Stimulated activated CD8-positive, alpha-beta memory T cell treated with anti-CD3 and anti-CD28 coated beads, Interleukin-4, amount 100 ng/mL, for 4 hours (primary cell): ENCODE measurements at regions not wholly inside any gene's neighbourhood (a gene's known extent, or its start where the extent isn't known, plus 50 kb on each side); places are given as distances from the start of the nearest gene placed in this dataset.
"Not testable (repeated sequence)": the region's sequence is repeated elsewhere in the genome, so short reads cannot be mapped to it uniquely, and the experiment has no call there.

Experiments
- DNase-seq, 2 donors: peaks; one replicate each; pipeline ENCODE4 v3.0.0-alpha.2; 2020; ENCODE audit warnings: low read depth in 2 of 2, low spot score in 1 of 2

DNA sequence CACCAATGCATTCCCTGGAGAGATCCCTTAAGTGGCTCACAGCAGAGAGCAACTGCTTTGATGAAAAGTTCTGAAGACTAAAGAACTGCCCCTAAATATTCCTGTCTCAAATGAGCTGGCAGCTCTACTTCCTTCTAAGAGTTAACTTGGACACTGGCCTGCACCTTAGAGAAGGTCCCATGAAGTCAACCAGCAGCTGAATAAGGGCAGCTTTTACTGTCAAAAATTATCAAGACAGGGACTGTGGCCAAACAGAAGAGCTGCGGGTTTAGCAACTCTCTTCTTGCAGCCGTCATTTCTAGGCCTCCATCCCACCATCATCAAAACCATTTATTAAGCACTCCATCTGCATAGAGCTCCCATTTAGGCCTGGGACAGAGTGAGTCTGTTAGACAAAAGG is 491.1 kb upstream of the TSHZ3 start:
- no peak for DNase-seq

DNA sequence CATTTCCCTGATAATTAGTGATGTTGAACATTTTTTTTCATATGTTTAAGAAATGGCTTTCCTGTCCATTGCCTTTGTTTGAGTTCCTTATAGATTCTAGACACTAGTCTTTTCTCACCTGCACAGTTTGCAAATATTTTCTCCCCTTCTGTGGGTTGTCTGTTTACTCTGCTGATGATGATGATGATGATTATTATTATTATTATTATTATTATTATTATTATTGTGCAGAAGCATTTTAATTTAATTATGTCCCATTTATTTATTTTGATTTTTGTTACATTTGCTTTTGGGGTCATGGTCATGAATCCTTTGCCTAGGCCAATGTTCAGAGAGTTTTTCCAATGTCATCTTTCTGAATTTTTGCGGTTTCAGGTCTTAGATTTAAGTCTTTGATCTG is 492.5 kb upstream of the TSHZ3 start:
- no peak for DNase-seq

- DNase-seq = no peak
These were observed 482.3 kb upstream of the ZNF507 start for GRCh38 chr19:31863122-31863521.

GRCh38 chr19:31874313-31874712 is 471.1 kb upstream of the ZNF507 start:
- no peak for DNase-seq

- DNase-seq = no peak
These were observed 469.8 kb upstream of the ZNF507 start for GRCh38 chr19:31875591-31875990.

DNA sequence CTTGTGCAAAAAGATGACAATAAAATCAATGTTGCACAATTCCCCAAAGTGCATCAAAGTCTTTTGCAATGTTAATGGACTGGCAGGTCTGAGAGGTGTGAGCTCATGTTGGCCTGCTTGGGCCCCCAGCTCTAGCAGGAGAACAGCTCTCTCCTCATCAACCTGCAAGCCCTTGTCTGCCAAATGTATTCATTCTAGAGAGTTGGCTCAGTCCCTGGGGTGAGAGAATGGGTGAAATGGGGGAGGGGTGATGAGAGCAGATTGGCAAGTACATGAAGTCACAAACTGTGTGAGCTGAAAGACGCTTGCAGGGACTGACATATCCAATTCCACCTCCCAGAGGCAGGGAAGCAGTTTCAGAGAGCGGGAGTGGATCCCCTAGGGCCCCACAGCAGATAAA is 465.1 kb upstream of the ZNF507 start:
- DNase-seq = no peak

DNA sequence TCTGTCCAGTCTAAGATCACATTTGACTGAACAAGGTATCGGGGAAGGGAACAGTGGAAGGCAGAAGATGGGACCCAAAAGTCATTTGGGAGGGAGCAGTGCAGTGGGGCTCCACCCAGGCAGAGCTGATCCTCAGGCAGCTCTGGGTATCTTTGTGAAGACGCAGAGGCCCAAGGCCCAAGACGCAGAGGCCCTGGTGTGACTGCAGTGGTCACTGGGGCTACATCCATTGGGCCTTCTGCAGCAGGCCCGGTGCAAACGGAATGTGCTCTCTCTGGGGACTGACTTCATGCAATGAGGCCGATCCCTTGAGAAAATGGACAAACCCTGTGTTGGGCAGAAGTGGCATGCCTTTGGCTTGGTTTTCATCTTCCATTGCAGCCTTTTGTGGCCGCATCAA is 463.4 kb upstream of the ZNF507 start:
- DNase-seq = no peak

DNA sequence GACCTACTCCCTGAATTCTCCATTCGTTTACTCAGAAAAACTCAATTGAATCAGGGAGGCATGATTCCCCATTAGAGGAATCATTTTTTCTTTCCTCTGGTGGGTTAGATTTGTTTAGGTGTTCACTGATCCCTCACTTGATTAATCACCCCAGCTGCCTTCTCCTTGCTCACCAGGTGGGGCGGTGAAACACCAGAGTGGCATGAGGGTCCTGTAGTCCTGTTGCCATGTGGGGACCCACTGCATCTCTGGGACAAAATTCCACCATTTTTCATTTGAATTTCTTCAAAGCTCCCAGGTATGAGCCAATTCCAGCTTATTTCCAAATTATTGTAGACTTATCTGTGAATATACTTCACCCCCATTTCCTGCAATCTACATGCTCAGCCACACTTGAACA is 462.7 kb upstream of the ZNF507 start:
- DNase-seq = no peak

DNA sequence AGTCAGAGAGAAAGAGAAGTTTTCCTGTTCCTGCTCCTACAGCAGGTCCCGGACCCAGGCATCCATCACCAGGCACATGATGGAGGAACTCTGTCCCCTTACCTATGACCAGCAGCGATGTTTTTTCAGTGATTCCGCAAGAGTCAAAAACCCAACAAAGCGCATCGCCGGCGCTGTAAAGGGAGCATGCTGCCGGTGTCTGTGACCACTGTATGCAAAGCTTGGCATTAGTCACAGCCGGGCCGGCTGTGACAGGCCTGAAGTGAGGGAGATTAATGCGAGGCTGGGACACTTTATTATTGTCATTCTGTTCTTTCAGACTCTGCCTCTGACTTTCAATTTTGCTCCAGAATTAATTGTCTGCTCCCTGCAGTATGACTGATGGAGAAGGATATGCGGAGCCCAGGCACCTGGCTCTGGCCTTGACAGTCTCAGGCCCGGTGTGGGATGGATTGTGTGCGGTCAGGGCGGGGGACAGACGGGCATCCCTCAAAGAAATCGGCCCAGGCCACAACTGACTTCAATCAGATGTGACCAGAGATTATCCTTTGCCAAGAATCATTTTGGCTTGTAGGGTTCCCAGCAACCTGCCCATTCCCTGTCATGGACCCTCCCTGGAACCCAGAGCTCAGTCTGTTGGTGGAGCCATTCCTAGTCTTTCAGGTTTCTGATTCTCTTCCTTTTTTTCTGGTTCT is 462.0 kb upstream of the ZNF507 start:
- no peak for DNase-seq

DNA sequence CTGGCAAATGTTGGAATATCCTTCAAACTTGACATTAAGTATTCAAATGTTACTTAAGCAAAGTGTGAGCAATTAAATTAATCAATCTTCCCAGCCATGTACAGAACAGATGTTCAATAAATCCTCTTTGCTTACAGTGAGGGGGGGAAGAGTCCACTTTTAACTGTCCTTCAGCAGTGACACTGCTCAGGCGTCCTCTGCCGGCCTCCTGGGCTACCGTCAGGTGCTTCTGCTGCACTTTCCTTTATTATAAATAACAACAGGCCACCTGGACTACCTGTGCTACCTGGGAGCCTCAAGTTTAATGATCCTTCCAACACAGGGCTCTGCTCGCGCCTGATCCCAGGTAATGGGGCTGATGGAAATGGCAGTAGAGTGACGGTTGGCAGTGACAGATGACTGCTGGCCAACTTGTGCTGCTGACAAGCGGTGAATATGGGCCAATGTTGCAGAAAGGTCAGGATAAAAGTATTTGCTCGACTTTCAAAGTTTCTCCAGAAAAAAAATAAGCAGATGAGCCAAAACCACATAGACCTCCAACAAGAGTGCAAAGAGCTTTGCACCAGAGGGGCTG is 460.0 kb upstream of the ZNF507 start:
- DNase-seq = no peak

GRCh38 chr19:31890230-31890629 is 455.2 kb upstream of the ZNF507 start:
- no peak for DNase-seq

- no peak for DNase-seq
These were observed 453.4 kb upstream of the ZNF507 start for GRCh38 chr19:31892060-31892459.

GRCh38 chr19:31893491-31893890 is 451.9 kb upstream of the ZNF507 start:
- DNase-seq = not testable (repeated sequence)

- DNase-seq = no peak
These were observed 451.0 kb upstream of the ZNF507 start for GRCh38 chr19:31894451-31894850.

DNA sequence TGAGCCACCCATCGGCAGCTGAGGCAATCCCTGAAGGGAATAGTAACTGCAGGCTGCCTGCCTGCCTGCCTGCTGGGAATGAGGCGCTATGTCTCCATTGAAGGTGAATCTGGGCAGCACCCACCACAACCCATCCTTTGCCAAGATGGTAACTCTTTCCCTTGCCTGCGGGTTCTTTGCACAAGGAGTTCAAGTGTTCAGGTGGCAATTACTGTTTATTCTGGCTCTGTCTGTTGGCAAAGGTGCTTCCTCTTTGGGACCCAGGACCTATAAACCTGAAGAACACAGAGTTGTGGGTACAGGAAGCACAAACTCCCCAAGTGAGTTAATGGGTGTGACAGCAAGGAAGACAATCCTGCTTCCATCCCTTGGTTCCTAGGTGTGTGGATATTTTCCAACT is 448.1 kb upstream of the ZNF507 start:
- no peak for DNase-seq

DNA sequence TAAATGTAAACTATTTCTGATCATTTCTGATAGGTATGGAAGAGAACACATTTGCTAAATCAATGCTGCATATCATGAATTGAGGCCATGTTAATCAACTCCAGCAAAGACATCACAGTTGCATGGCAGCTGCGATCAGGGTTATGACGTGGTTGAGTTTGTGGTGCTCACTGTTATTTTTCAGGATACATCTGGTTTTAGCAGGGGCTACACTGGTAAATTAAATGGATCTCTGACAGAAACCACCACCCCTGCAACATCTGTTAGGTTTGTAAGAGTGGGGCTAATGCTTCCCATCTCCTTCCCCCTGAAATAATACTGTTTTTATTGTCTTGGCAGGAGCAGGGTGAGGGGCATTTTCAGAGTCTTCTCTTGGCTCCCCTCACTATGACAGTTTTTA is 444.4 kb upstream of the ZNF507 start:
- no peak for DNase-seq

- no peak for DNase-seq
These were observed 442.6 kb upstream of the ZNF507 start for GRCh38 chr19:31902821-31903220.

DNA sequence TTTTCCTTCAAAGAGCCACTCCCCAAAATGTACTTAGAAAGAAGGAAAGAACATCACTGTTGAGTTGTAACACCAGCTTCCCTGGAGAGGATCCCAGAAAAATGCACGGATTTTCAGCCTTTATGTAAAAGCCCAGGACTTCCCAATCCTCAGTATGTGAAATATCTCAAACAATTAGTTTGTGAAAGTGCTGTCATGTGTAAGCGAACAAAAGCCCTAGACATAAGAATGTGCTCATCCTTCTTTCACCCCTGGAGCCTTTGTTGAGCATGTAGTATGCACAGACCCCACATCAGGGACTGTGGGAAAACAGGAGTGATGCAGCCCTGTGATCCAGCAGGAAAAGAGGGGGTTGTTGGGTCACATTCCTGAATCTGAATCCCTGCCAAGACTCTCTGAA is 441.4 kb upstream of the ZNF507 start:
- no peak for DNase-seq

DNA sequence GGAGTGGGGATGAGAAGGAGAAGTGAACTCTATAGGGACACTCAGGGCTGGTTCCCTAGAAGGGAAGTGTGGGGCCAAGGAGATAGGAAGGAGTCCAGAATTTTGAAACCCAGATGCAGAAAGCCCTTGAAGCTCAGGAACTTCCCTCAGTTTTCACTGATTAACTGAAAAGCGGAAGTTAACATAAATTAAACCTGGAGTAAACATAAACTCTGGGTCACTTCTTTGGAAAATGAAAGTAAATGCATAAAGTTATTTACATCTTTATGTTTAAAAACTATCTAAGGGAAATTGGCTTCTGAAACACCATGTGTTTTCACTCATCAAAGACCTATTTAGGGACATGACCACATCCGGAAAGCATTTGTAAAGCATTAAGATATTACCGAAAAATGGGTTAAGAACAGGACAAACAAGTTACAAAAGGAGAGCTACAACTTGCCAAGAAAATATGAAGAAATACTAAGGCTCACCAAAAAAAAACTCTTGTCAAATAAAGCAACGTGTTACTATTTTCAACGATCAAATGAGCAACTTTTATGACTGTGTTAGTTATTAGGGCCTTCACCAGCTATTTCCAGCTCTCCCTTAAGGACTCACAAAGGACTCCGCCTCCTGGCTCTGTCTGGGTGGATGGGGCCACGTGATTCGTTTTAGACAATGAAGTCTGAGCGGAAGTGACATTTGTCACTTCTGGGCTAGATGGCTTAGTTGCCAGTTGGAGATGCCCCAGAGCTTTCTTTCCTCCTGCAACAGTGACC is 439.1 kb upstream of the ZNF507 start:
- no peak for DNase-seq

DNA sequence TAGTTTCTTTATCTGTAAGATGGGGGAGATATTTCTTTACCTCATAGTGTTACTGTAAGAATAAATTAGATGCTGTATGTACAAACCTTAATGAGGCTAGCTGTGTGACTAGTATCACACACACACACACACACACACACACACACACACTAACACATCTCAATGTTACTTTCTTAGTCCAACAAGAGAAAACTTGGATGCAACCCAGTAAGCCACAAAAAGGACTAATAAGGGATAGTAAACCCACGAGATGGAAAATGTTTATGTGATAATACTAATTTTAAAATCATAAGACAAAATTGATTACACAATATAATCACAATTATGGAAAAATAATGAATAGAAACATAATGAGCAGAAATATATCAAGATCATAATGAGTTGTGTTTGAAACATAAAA is 437.7 kb upstream of the ZNF507 start:
- DNase-seq = no peak

GRCh38 chr19:31908080-31908479 is 437.3 kb upstream of the ZNF507 start:
- no peak for DNase-seq

DNA sequence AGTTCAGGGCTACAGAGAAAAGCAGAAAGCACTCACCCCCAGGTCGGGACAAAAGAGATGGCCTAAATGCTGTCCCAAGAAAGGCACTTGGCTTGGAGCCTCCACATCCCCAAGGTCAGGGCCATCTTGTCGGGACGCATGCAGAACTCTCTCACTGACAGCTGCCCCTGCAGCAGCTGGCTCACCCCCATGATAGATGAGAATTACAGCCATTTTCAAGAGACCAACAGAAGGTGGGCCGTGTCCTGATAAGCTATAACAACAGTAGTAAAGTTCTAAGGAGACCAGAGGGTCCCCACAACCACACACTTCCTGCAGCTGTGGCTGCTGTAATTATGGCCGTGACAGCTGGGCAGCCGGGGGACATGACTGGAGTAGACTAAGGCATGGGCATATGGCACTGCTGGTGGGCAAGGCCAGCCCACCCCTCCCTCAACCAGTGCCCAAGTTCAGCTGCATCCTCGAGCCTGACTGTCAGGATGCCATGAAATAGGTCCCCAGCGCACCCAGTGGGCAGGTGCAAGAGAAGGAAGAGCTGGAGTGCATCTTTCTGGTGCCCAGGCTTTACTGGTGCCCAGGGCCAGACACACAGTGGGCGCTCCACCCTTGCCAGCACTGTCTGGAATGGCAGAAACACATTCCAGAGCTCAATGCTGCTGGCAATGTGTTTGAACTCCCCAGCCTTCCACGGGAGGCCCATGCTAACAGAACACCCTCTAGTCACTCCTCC is 436.7 kb upstream of the ZNF507 start:
- DNase-seq = no peak
